ENCODE measurements at regions not wholly inside any gene's neighbourhood (a gene's known extent, or its start where the extent isn't known, plus 50 kb on each side); places are given as distances from the start of the nearest gene placed in this dataset.

DNA sequence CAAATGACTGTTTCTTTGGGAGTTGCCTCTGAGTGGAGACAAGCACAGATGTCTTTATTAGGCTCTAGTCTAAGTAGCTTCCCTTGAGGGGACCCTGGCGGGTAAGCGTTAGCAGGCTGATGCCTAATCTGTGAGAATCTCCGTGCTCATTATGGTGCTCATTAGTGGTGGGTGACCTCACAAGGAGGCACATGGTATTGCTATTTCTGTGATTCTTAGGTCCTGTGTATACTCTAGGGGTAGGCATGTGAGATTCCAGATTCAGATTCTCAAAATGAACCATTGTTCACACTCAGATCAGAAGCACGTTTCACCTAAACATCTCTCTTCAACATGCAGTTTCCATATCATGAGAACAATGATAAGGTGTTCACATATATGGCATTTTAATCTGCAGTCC lies 809.7 kb downstream of the NR2F2 start:
- Histone ChIP-seq H3K36me3 (no peaks in the 10 kb centered on the region), H3K27ac (no peak overlapping the region), H3K27me3 (no peaks in the 10 kb centered on the region), H3K9me3 (no peaks in the 10 kb centered on the region), H3K4me3 (no peak overlapping the region), H3K4me1 (ENCODE audit: insufficient read depth) (no peaks in the 10 kb centered on the region)
- TF ChIP-seq POLR2A (IDR thresholded peaks at IDR 0.05) (no peak), EP300 (IDR thresholded peaks at IDR 0.05) (no peak)
- TF ChIP-seq, protein P1, sequence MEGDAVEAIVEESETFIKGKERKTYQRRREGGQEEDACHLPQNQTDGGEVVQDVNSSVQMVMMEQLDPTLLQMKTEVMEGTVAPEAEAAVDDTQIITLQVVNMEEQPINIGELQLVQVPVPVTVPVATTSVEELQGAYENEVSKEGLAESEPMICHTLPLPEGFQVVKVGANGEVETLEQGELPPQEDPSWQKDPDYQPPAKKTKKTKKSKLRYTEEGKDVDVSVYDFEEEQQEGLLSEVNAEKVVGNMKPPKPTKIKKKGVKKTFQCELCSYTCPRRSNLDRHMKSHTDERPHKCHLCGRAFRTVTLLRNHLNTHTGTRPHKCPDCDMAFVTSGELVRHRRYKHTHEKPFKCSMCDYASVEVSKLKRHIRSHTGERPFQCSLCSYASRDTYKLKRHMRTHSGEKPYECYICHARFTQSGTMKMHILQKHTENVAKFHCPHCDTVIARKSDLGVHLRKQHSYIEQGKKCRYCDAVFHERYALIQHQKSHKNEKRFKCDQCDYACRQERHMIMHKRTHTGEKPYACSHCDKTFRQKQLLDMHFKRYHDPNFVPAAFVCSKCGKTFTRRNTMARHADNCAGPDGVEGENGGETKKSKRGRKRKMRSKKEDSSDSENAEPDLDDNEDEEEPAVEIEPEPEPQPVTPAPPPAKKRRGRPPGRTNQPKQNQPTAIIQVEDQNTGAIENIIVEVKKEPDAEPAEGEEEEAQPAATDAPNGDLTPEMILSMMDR (IDR thresholded peaks at IDR 0.05): no peak
- no peak for DNase-seq
- 60 to 68% (median 63%) methylated on average over 4 of the region's 4 CpGs for WGBS, 3 donors
- intact Hi-C loops (cut with DNase I): no loop called here

- no peak for TF ChIP-seq POLR2A (IDR thresholded peaks at IDR 0.05)
- no peak for TF ChIP-seq EP300 (IDR thresholded peaks at IDR 0.05)
- TF ChIP-seq, protein P1 (IDR thresholded peaks at IDR 0.05): no peak
- Histone ChIP-seq H3K4me3 (no peak overlapping the region), H3K9me3 (no peaks in the 10 kb centered on the region), H3K36me3 (no peaks in the 10 kb centered on the region), H3K27me3 (no peaks in the 10 kb centered on the region), H3K27ac (no peak overlapping the region), H3K4me1 (ENCODE audit: insufficient read depth) (no peaks in the 10 kb centered on the region)
- WGBS, 3 donors: 11 to 34% (median 13%) methylated on average over 1 of the region's 1 CpG
- intact Hi-C loops (cut with DNase I): no loop called here
- DNase-seq: no peak
Measured at GRCh38 chr15:97141360-97141759, 810.9 kb downstream of the NR2F2 start.

GRCh38 chr15:97141871-97142270 lies 811.4 kb downstream of the NR2F2 start:
- no peak overlapping the region for H3K4me3 ChIP-seq

GRCh38 chr15:97143592-97144376 lies 813.3 kb downstream of the NR2F2 start:
- WGBS, 3 donors: 82 to 90% (median 89%) methylated on average over 6 of the region's 6 CpGs
- Histone ChIP-seq H3K9me3 (no peaks in the 10 kb centered on the region), H3K4me3 (no peak overlapping the region), H3K36me3 (no peaks in the 10 kb centered on the region), H3K4me1 (ENCODE audit: insufficient read depth) (no peaks in the 10 kb centered on the region), H3K27me3 (no peaks in the 10 kb centered on the region), H3K27ac (no peak overlapping the region)
- DNase-seq: no peak
- intact Hi-C loops (cut with DNase I): no loop called here
- TF ChIP-seq POLR2A (IDR thresholded peaks at IDR 0.05): no peak
- TF ChIP-seq, protein P1 (IDR thresholded peaks at IDR 0.05): no peak

More at GRCh38 chr15:97141871-97142270, 811.4 kb downstream of the NR2F2 start:
- H3K9me3 ChIP-seq: no peaks in the 10 kb centered on the region
- H3K4me1 ChIP-seq (ENCODE audit: insufficient read depth): no peaks in the 10 kb centered on the region
- H3K27me3 ChIP-seq: no peaks in the 10 kb centered on the region
- no peak for DNase-seq
- TF ChIP-seq EP300 (IDR thresholded peaks at IDR 0.05) (no peak), POLR2A (IDR thresholded peaks at IDR 0.05) (no peak)
- TF ChIP-seq, protein P1 (IDR thresholded peaks at IDR 0.05): no peak
- no peaks in the 10 kb centered on the region for H3K36me3 ChIP-seq
- intact Hi-C loops (cut with DNase I): no loop called here
- no peak overlapping the region for H3K27ac ChIP-seq
- WGBS, 3 donors: 40 to 41% (median 41%) methylated on average over 2 of the region's 2 CpGs

Data from ovary (tissue), 7 donors.